Panc1 (cell line): ENCODE measurements at regions not wholly inside any gene's neighbourhood (a gene's known extent, or its start where the extent isn't known, plus 50 kb on each side); places are given as distances from the start of the nearest gene placed in this dataset.
"Not testable (repeated sequence)": the region's sequence is repeated elsewhere in the genome, so short reads cannot be mapped to it uniquely, and the experiment has no call there.

Experiments
- ATAC-seq: fragments of 200-7000 bp; cut with Tn5 transposase; 2 replicates; pipeline ENCODE4 v1.9.1; 2020; ENCODE audit warnings: mild to moderate bottlenecking, moderate library complexity
- BruUV-seq: library from RNA; stranded (reverse); fragments of 400-500 nt; replicated peaks from 2 replicates; lab custom pipeline; 2021; lab: Mats Ljungman, UMichigan
- CTCF ChIA-PET: fragments of 300-600 bp; sonication (Branson Sonifier 250); formaldehyde crosslinking; loops from one replicate; lab custom pipeline; 2022; ENCODE audit warnings: antibody characterized with exemption; lab: Charles Lee
- POLR2A ChIA-PET: fragments of 300-600 bp; sonication (Branson Sonifier 250); formaldehyde crosslinking; loops from one replicate; lab custom pipeline; 2022; ENCODE audit warnings: antibody characterized with exemption; lab: Charles Lee
- DNase-seq: peaks from one replicate; pipeline ENCODE4 v3.0.0-alpha.2; 2010; ENCODE audit warnings: low read depth, low spot score
- H3K27ac ChIP-seq: 2 replicates; pipeline ENCODE4 v1.5.1; 2011; ENCODE audit warnings: mild to moderate bottlenecking, low read length, inconsistent platforms
- H3K27me3 ChIP-seq: fragments of 200-500 bp; sonication (Bioruptor generic); 2 replicates; pipeline ENCODE4 v1.6.0; 2014; ENCODE audit warnings: low read length, inconsistent platforms; ENCODE audit not compliant: control insufficient read depth, insufficient read depth
- H3K36me3 ChIP-seq: fragments of 200-500 bp; sonication (Bioruptor generic); 2 replicates; pipeline ENCODE4 v1.5.1; 2014; ENCODE audit warnings: inconsistent platforms, mild to moderate bottlenecking, low read length, moderate library complexity; ENCODE audit not compliant: control insufficient read depth, insufficient read depth
- H3K4me1 ChIP-seq: 2 replicates; pipeline ENCODE4 v1.5.1; 2011; ENCODE audit warnings: inconsistent platforms, mild to moderate bottlenecking, low read length, moderate library complexity; ENCODE audit not compliant: control insufficient read depth, insufficient read depth
- H3K4me3 ChIP-seq, 2 experiments: 2 replicates each; pipeline ENCODE4 v1.5.1; 2011 to 2012; ENCODE audit warnings: low read depth in 2 of 2, low read length in 2 of 2, mild to moderate bottlenecking in 2 of 2, inconsistent platforms in 1 of 2, moderate library complexity in 1 of 2
- H3K9me3 ChIP-seq: fragments of 200-500 bp; sonication (Bioruptor generic); 2 replicates; pipeline ENCODE4 v1.5.1; 2014; ENCODE audit warnings: low read depth, mild to moderate bottlenecking, inconsistent platforms, low read length, moderate library complexity; ENCODE audit not compliant: control insufficient read depth, insufficient read depth
- CTCF ChIP-seq: fragments of 450-650 bp; IDR thresholded peaks from 2 replicates; pipeline ENCODE4 v1.5.1; 2017; ENCODE audit warnings: mild to moderate bottlenecking
- POLR2AphosphoS5 ChIP-seq: IDR thresholded peaks from 2 replicates; pipeline ENCODE4 v1.6.1; 2012; ENCODE audit warnings: mild to moderate bottlenecking, low read depth, low read length, moderate library complexity
- SIN3A ChIP-seq: IDR thresholded peaks from 2 replicates; pipeline ENCODE4 v1.6.1; 2012; ENCODE audit warnings: low read depth, mild to moderate bottlenecking, low read length, moderate library complexity, borderline replicate concordance; ENCODE audit not compliant: insufficient read depth
- TCF7L2 ChIP-seq: IDR thresholded peaks from 2 replicates; pipeline ENCODE4 v1.6.1; 2011; ENCODE audit warnings: mild to moderate bottlenecking, low read depth, low read length, inconsistent platforms
- in situ Hi-C: cut with HindIII; loops from 2 replicates; pipeline ENCODE4 v1.10.0; 2016; ENCODE audit warnings: low sequenced_read_pairs, low pct_unique_long_range_greater_than_20kb
- intact Hi-C: fragments of 100-400 bp; cut with micrococcal nuclease; formaldehyde crosslinking; loops from one replicate; pipeline ENCODE4 v1.10.0; 2022; ENCODE audit not compliant: unreplicated experiment
- TF ChIP-seq, protein P1 (sequence below), 2 experiments: IDR thresholded peaks; 2 replicates each; pipeline ENCODE4 v1.6.1; 2011 to 2012; ENCODE audit warnings: low read depth in 2 of 2, control low read depth in 1 of 2, low read length in 1 of 2, mild to moderate bottlenecking in 1 of 2, moderate library complexity in 1 of 2; ENCODE audit not compliant: insufficient read depth in 1 of 2

GRCh38 chr10:15921423-15921945, 61.2 kb upstream of the MINDY3 start:
- CTCF ChIA-PET, result interaction anchor here (0.6 kb wide), 1 partner anchor 19 kb away, joined by 3 read pairs; no protein-coding TSS in a partner anchor
- H3K27me3 ChIP-seq, in situ Hi-C loops, H3K4me3 ChIP-seq, BruUV-seq, H3K36me3 ChIP-seq, H3K27ac ChIP-seq, DNase-seq, H3K4me1 ChIP-seq, H3K9me3 ChIP-seq, POLR2A ChIA-PET, ATAC-seq, intact Hi-C loops: not testable (repeated sequence)

DNA sequence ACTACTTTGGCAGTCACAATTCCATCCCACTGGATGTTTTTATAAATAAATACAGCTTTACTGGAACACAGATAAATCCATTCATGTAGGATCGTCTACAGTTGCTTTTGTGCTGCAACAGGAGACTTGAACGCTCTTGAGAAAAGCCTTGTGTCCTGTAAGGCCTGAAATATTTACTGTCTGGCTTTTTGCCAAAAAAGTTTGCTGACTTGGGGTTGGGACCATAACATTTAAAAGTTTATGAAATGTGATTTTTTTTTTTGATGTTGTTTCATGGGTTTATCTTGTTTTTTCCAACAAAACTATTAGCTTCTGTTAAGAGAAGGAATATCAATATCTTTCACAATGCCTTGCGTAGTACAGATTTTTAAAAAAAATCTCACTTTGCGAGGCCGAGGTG, 71.1 kb upstream of the MINDY3 start:
- DNase-seq, result no peak
- intact Hi-C loops (no loop called here), in situ Hi-C loops (no loop called here)
- CTCF ChIA-PET, result no interaction called here
- no peaks in the 10 kb centered on the region for H3K4me1 ChIP-seq
- POLR2A ChIA-PET, result no interaction called here
- TF ChIP-seq TCF7L2 (no peak), POLR2AphosphoS5 (no peak), SIN3A (no peak), CTCF (no peak)
- TF ChIP-seq, protein P1, sequence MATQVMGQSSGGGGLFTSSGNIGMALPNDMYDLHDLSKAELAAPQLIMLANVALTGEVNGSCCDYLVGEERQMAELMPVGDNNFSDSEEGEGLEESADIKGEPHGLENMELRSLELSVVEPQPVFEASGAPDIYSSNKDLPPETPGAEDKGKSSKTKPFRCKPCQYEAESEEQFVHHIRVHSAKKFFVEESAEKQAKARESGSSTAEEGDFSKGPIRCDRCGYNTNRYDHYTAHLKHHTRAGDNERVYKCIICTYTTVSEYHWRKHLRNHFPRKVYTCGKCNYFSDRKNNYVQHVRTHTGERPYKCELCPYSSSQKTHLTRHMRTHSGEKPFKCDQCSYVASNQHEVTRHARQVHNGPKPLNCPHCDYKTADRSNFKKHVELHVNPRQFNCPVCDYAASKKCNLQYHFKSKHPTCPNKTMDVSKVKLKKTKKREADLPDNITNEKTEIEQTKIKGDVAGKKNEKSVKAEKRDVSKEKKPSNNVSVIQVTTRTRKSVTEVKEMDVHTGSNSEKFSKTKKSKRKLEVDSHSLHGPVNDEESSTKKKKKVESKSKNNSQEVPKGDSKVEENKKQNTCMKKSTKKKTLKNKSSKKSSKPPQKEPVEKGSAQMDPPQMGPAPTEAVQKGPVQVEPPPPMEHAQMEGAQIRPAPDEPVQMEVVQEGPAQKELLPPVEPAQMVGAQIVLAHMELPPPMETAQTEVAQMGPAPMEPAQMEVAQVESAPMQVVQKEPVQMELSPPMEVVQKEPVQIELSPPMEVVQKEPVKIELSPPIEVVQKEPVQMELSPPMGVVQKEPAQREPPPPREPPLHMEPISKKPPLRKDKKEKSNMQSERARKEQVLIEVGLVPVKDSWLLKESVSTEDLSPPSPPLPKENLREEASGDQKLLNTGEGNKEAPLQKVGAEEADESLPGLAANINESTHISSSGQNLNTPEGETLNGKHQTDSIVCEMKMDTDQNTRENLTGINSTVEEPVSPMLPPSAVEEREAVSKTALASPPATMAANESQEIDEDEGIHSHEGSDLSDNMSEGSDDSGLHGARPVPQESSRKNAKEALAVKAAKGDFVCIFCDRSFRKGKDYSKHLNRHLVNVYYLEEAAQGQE (IDR thresholded peaks at IDR 0.05; ENCODE audit: insufficient read depth in 1 of 2, low read depth in 2 of 2, low read length in 1 of 2), result no peak
- H3K27me3 ChIP-seq, result no peaks in the 10 kb centered on the region; the same call in 1 of the 2 replicates
- no peaks in the 10 kb centered on the region for H3K36me3 ChIP-seq
- no TSS peak for BruUV-seq
- H3K4me3 ChIP-seq, result no peak overlapping the region
- no peak for ATAC-seq
- no peak overlapping the region for H3K27ac ChIP-seq
- no peaks in the 10 kb centered on the region for H3K9me3 ChIP-seq

GRCh38 chr10:15939543-15939942, 79.2 kb upstream of the MINDY3 start:
- intact Hi-C loops, H3K27ac ChIP-seq, H3K27me3 ChIP-seq, BruUV-seq, H3K4me1 ChIP-seq, CTCF ChIA-PET, H3K9me3 ChIP-seq, H3K4me3 ChIP-seq, H3K36me3 ChIP-seq, in situ Hi-C loops, DNase-seq, POLR2A ChIA-PET, ATAC-seq: not testable (repeated sequence)
